PC-9 (cell line): ENCODE measurements at regions not wholly inside any gene's neighbourhood (a gene's known extent, or its start where the extent isn't known, plus 50 kb on each side); places are given as distances from the start of the nearest gene placed in this dataset.

Source experiments
- BruUV-seq: library from RNA; stranded (reverse); fragments of 400-500 nt; replicated peaks from 2 replicates; lab custom pipeline; 2021; lab: Mats Ljungman, UMichigan
- CTCF ChIA-PET: fragments of 300-600 bp; sonication (Branson Sonifier 250); formaldehyde crosslinking; loops from one replicate; lab custom pipeline; 2022; ENCODE audit warnings: antibody characterized with exemption; lab: Charles Lee
- POLR2A ChIA-PET: fragments of 300-600 bp; sonication (Branson Sonifier 250); formaldehyde crosslinking; loops from one replicate; lab custom pipeline; 2022; ENCODE audit warnings: antibody characterized with exemption; ENCODE audit not compliant: unreplicated experiment; lab: Charles Lee
- DNase-seq, 2 experiments: peaks; one replicate each; pipeline versions ENCODE4 v3.0.0 to v3.0.0-alpha.2; 2015 to 2022; ENCODE audit warnings: mixed read lengths in 1 of 2
- H2AFZ ChIP-seq: fragments of 200-600 bp; sonication (generic); 2 replicates; pipeline ENCODE4 v1.8.1; 2017; ENCODE audit warnings: antibody characterized with exemption
- H3F3A ChIP-seq: fragments of 200-600 bp; sonication (generic); 2 replicates; pipeline ENCODE4 v1.8.1; 2017; ENCODE audit warnings: antibody characterized with exemption, mild to moderate bottlenecking, low read depth; ENCODE audit not compliant: insufficient read depth
- H3K27ac ChIP-seq: fragments of 200-600 bp; sonication (generic); 2 replicates; pipeline ENCODE4 v1.6.1; 2016; ENCODE audit warnings: mixed run types
- H3K27me3 ChIP-seq: fragments of 200-600 bp; sonication (generic); 2 replicates; pipeline ENCODE4 v1.6.1; 2016; ENCODE audit warnings: low read depth, mixed run types; ENCODE audit not compliant: insufficient read depth
- H3K36me3 ChIP-seq: fragments of 200-600 bp; sonication (generic); 2 replicates; pipeline ENCODE4 v1.6.1; 2016; ENCODE audit warnings: low read depth, mixed run types
- H3K4me1 ChIP-seq: fragments of 200-600 bp; sonication (generic); replicated peaks from 2 replicates; pipeline ENCODE4 v1.6.1; 2016; ENCODE audit warnings: mixed run types; ENCODE audit not compliant: insufficient read depth
- H3K4me2 ChIP-seq: fragments of 200-600 bp; sonication (generic); 2 replicates; pipeline ENCODE4 v1.6.1; 2017; ENCODE audit warnings: mixed run types
- H3K4me3 ChIP-seq: fragments of 200-600 bp; sonication (generic); 2 replicates; pipeline ENCODE4 v1.6.1; 2016; ENCODE audit warnings: mixed run types
- H3K79me2 ChIP-seq: fragments of 200-600 bp; sonication (generic); 2 replicates; pipeline ENCODE4 v1.6.1; 2017; ENCODE audit warnings: low read depth, mixed run types
- H3K9me2 ChIP-seq: fragments of 200-600 bp; sonication (generic); 2 replicates; pipeline ENCODE4 v1.8.1; 2017; ENCODE audit warnings: mild to moderate bottlenecking; ENCODE audit not compliant: insufficient read depth
- H3K9me3 ChIP-seq: fragments of 200-600 bp; sonication (generic); 2 replicates; pipeline ENCODE4 v1.8.1; 2016; ENCODE audit warnings: low read depth; ENCODE audit not compliant: insufficient read depth
- H4K20me1 ChIP-seq: fragments of 200-600 bp; sonication (generic); 2 replicates; pipeline ENCODE4 v1.8.1; 2017; ENCODE audit not compliant: insufficient read depth
- CTCF ChIP-seq: fragments of 200-600 bp; sonication (generic); conservative IDR thresholded peaks from 2 replicates; pipeline ENCODE4 v1.6.1; 2017; ENCODE audit warnings: mixed run types, antibody characterized with exemption, mild to moderate bottlenecking, moderate library complexity
- EZH2 ChIP-seq: fragments of 200-600 bp; sonication (generic); IDR thresholded peaks from 2 replicates; pipeline ENCODE4 v1.8.0; 2017; ENCODE audit warnings: antibody characterized with exemption, low read depth
- intact Hi-C: fragments of 100-400 bp; cut with micrococcal nuclease; formaldehyde crosslinking; loops from one replicate; pipeline ENCODE4 v1.10.0; 2022; ENCODE audit not compliant: unreplicated experiment

GRCh38 chr11:92837595-92837994, 131.9 kb upstream of the MTNR1B start:
- Histone ChIP-seq H3K4me3 (no peak overlapping the region), H3K4me2 (no peak overlapping the region), H3K4me1 (no peaks in the 10 kb centered on the region), H4K20me1 (no peaks in the 10 kb centered on the region), H3K79me2 (no peaks in the 10 kb centered on the region), H2AFZ (no peak overlapping the region), H3F3A (no peaks in the 10 kb centered on the region), H3K27me3 (no peaks in the 10 kb centered on the region), H3K27ac (no peak overlapping the region), H3K36me3 (no peaks in the 10 kb centered on the region), H3K9me2 (no peaks in the 10 kb centered on the region), H3K9me3 (no peaks in the 10 kb centered on the region)
- no TSS peak for BruUV-seq
- TF ChIP-seq CTCF (no peak), EZH2 (no peak)
- intact Hi-C loops: no loop called here
- POLR2A ChIA-PET: no interaction called here
- DNase-seq: no peak
- CTCF ChIA-PET: no interaction called here

DNA sequence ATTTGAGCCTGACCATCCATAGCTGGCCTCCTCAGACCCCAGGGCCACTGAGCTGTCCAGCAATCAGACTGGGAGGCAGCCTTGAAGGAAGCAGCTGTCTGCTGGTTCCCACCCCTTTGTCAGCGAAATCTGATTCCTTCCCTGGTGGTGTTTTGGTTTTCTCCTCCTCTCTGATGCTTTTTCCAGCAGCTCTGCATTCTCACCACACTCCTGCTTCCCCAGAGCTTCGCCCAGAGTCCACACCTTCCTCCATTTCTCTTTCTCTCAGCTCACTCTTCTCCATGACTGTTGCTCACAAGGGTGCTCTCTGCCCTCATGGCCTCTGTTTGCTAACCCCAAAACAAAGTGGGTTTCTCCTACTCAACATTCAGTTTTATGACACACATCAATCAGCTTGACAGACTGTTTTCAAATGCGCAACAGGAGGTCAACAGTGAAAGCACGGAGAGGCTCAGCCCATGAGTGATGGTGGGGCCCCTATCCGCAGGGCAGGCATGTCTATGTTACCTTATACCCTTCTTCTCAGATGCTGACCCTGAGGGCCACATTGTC, 130.6 kb upstream of the MTNR1B start:
- ChIA-PET POLR2A (no interaction called here), CTCF (no interaction called here)
- BruUV-seq: no TSS peak

GRCh38 chr11:92839450-92839849, 130.0 kb upstream of the MTNR1B start:
- ChIA-PET POLR2A (no interaction called here), CTCF (no interaction called here)
- Histone ChIP-seq H3K27me3 (no peaks in the 10 kb centered on the region), H3K9me3 (no peaks in the 10 kb centered on the region), H3K4me3 (no peak overlapping the region), H3K4me1 (no peaks in the 10 kb centered on the region), H3K79me2 (no peaks in the 10 kb centered on the region), H3K36me3 (no peaks in the 10 kb centered on the region), H2AFZ (no peak overlapping the region), H3K9me2 (no peaks in the 10 kb centered on the region), H3K4me2 (no peak overlapping the region), H4K20me1 (no peaks in the 10 kb centered on the region), H3F3A (no peaks in the 10 kb centered on the region), H3K27ac (no peak overlapping the region)
- no TSS peak for BruUV-seq
- intact Hi-C loops: no loop called here
- TF ChIP-seq CTCF (no peak), EZH2 (no peak)
- DNase-seq: no peak

More for the DNA sequence above, 130.6 kb upstream of the MTNR1B start:
- no peak overlapping the region for H2AFZ ChIP-seq
- H3K27me3 ChIP-seq: no peaks in the 10 kb centered on the region
- intact Hi-C loops: no loop called here
- H3K4me3 ChIP-seq: no peak overlapping the region
- H3K4me2 ChIP-seq: no peak overlapping the region
- DNase-seq: no peak
- no peaks in the 10 kb centered on the region for H3K4me1 ChIP-seq
- no peak for TF ChIP-seq EZH2
- no peak for TF ChIP-seq CTCF
- no peaks in the 10 kb centered on the region for H3F3A ChIP-seq
- no peaks in the 10 kb centered on the region for H3K36me3 ChIP-seq
- no peaks in the 10 kb centered on the region for H3K9me2 ChIP-seq
- no peak overlapping the region for H3K27ac ChIP-seq
- H3K79me2 ChIP-seq: no peaks in the 10 kb centered on the region
- no peaks in the 10 kb centered on the region for H4K20me1 ChIP-seq
- H3K9me3 ChIP-seq: no peaks in the 10 kb centered on the region
